HUES64 (cell line): ENCODE measurements at regions not wholly inside any gene's neighbourhood (a gene's known extent, or its start where the extent isn't known, plus 50 kb on each side); places are given as distances from the start of the nearest gene placed in this dataset.
"Not testable (repeated sequence)": the region's sequence is repeated elsewhere in the genome, so short reads cannot be mapped to it uniquely, and the experiment has no call there.

ENCODE experiments used
- H3K27ac ChIP-seq: 2 replicates; pipeline ENCODE4 v1.7.0; 2013; ENCODE audit warnings: low read depth, low read length, inconsistent platforms
- H3K27me3 ChIP-seq: 2 replicates; pipeline ENCODE4 v1.6.1; 2013; ENCODE audit warnings: mild to moderate bottlenecking, low read length; ENCODE audit not compliant: insufficient read depth
- H3K36me3 ChIP-seq: 2 replicates; pipeline ENCODE4 v1.6.1; 2013; ENCODE audit warnings: mild to moderate bottlenecking, low read length; ENCODE audit not compliant: insufficient read depth
- H3K4me1 ChIP-seq: 2 replicates; pipeline ENCODE4 v1.6.1; 2013; ENCODE audit warnings: mild to moderate bottlenecking, low read length, moderate library complexity; ENCODE audit not compliant: insufficient read depth
- H3K4me3 ChIP-seq: 2 replicates; pipeline ENCODE4 v1.5.1; 2013; ENCODE audit warnings: mild to moderate bottlenecking, low read length, moderate library complexity
- H3K9ac ChIP-seq: 2 replicates; pipeline ENCODE4 v1.6.1; 2013; ENCODE audit warnings: mild to moderate bottlenecking, low read depth, low read length
- H3K9me3 ChIP-seq: 2 replicates; pipeline ENCODE4 v1.6.1; 2013; ENCODE audit warnings: low read depth, low read length; ENCODE audit not compliant: insufficient read depth
- WGBS: fragments of 150-250, 120-280 bp; methylation state at CpG from one replicate; pipeline ENCODE4 v1.1.7; 2013; ENCODE audit warnings: missing lambda C conversion rate; 5-methylcytosine and 5-hydroxymethylcytosine counted together

GRCh38 chr5:116883875-116884274 lies 309.3 kb upstream of the SEMA6A start:
- Histone ChIP-seq H3K4me1 (no peaks in the 10 kb centered on the region), H3K9me3 (peaks cover 3% of the 10 kb centered on the region; the same call in 1 of the 2 replicates), H3K9ac (no peak overlapping the region), H3K36me3 (no peaks in the 10 kb centered on the region), H3K27ac (no peak overlapping the region), H3K4me3 (no peak overlapping the region), H3K27me3 (no peaks in the 10 kb centered on the region)
- 92% methylated on average over 2 of the region's 2 CpGs for WGBS

GRCh38 chr5:116881921-116882531 lies 307.4 kb upstream of the SEMA6A start:
- Histone ChIP-seq H3K9ac (no peak overlapping the region), H3K36me3 (no peaks in the 10 kb centered on the region), H3K27ac (no peak overlapping the region), H3K4me3 (no peak overlapping the region), H3K9me3 (peaks cover 3% of the 10 kb centered on the region; the same call in 1 of the 2 replicates), H3K4me1 (no peaks in the 10 kb centered on the region), H3K27me3 (no peaks in the 10 kb centered on the region)
- 82% methylated on average over 3 of the region's 3 CpGs for WGBS

GRCh38 chr5:116880601-116881000 lies 306.0 kb upstream of the SEMA6A start:
- no peaks in the 10 kb centered on the region for H3K36me3 ChIP-seq
- peaks cover 3% of the 10 kb centered on the region; the same call in 1 of the 2 replicates for H3K9me3 ChIP-seq
- H3K4me3 ChIP-seq = no peak overlapping the region
- H3K27ac ChIP-seq = no peak overlapping the region
- no CpG with 5 or more reads among the region's 1 CpG for WGBS
- H3K4me1 ChIP-seq = no peaks in the 10 kb centered on the region
- H3K9ac ChIP-seq = no peak overlapping the region
- H3K27me3 ChIP-seq = no peaks in the 10 kb centered on the region

- H3K27ac ChIP-seq = no peak overlapping the region
- H3K9ac ChIP-seq = no peak overlapping the region
- H3K4me3 ChIP-seq = no peak overlapping the region
- no peaks in the 10 kb centered on the region for H3K4me1 ChIP-seq
- no peaks in the 10 kb centered on the region for H3K27me3 ChIP-seq
- peaks cover 3% of the 10 kb centered on the region; the same call in 1 of the 2 replicates for H3K9me3 ChIP-seq
- no peaks in the 10 kb centered on the region for H3K36me3 ChIP-seq
Observed at GRCh38 chr5:116880150-116880549, 305.5 kb upstream of the SEMA6A start.

- no peaks in the 10 kb centered on the region for H3K4me1 ChIP-seq
- H3K27ac ChIP-seq = no peak overlapping the region
- no peaks in the 10 kb centered on the region for H3K27me3 ChIP-seq
- H3K9me3 ChIP-seq = peaks cover 3% of the 10 kb centered on the region; the same call in 1 of the 2 replicates
- H3K4me3 ChIP-seq = no peak overlapping the region
- WGBS = 91% methylated on average over 2 of the region's 3 CpGs
- no peaks in the 10 kb centered on the region for H3K36me3 ChIP-seq
- H3K9ac ChIP-seq = no peak overlapping the region
Observed at GRCh38 chr5:116876240-116876840, 301.7 kb upstream of the SEMA6A start.

GRCh38 chr5:116872986-116873385 lies 298.4 kb upstream of the SEMA6A start:
- no CpG with 5 or more reads among the region's 1 CpG for WGBS
- H3K4me3 ChIP-seq = no peak overlapping the region
- H3K27ac ChIP-seq = no peak overlapping the region
- no peaks in the 10 kb centered on the region; the same call in 1 of the 2 replicates for H3K9me3 ChIP-seq
- no peak overlapping the region for H3K9ac ChIP-seq
- H3K36me3 ChIP-seq = no peaks in the 10 kb centered on the region
- peaks cover 5% of the 10 kb centered on the region for H3K4me1 ChIP-seq
- H3K27me3 ChIP-seq = no peaks in the 10 kb centered on the region

- H3K36me3 ChIP-seq = no peaks in the 10 kb centered on the region
- no peak overlapping the region for H3K27ac ChIP-seq
- no peak overlapping the region for H3K4me3 ChIP-seq
- H3K4me1 ChIP-seq = peaks cover 7% of the 10 kb centered on the region
- H3K9ac ChIP-seq = no peak overlapping the region
- no peaks in the 10 kb centered on the region for H3K27me3 ChIP-seq
- WGBS = 91% methylated on average over 2 of the region's 2 CpGs
- no peaks in the 10 kb centered on the region; the same call in 1 of the 2 replicates for H3K9me3 ChIP-seq
Observed at GRCh38 chr5:116872486-116872885, 297.9 kb upstream of the SEMA6A start.

- not testable (repeated sequence) for H3K9me3 ChIP-seq, H3K36me3 ChIP-seq, H3K4me3 ChIP-seq, H3K9ac ChIP-seq, H3K27me3 ChIP-seq
- WGBS = 35% methylated on average over 6 of the region's 6 CpGs
- Histone ChIP-seq H3K4me1 (peaks cover 47% of the 10 kb centered on the region), H3K27ac (peak overlapping the region; percentile 67; the same call in 1 of the 2 replicates)
Observed at GRCh38 chr5:116867825-116868224, 293.2 kb upstream of the SEMA6A start.

- no peaks in the 10 kb centered on the region for H3K36me3 ChIP-seq
- H3K9me3 ChIP-seq = no peaks in the 10 kb centered on the region; the same call in 1 of the 2 replicates
- no peak overlapping the region for H3K4me3 ChIP-seq
- peak overlapping the region; percentile 98 for H3K27ac ChIP-seq
- peaks cover 51% of the 10 kb centered on the region for H3K4me1 ChIP-seq
- no peak overlapping the region for H3K9ac ChIP-seq
- H3K27me3 ChIP-seq = no peaks in the 10 kb centered on the region
- WGBS = 9% methylated on average over 2 of the region's 2 CpGs
Observed at GRCh38 chr5:116865651-116866050, 291.0 kb upstream of the SEMA6A start.

- peaks cover 53% of the 10 kb centered on the region for H3K4me1 ChIP-seq
- H3K9ac ChIP-seq = peak overlapping the region; percentile 11
- no peaks in the 10 kb centered on the region for H3K36me3 ChIP-seq
- H3K4me3 ChIP-seq = no peak overlapping the region
- no peaks in the 10 kb centered on the region; the same call in 1 of the 2 replicates for H3K9me3 ChIP-seq
- peak overlapping the region; percentile 98 for H3K27ac ChIP-seq
- H3K27me3 ChIP-seq = no peaks in the 10 kb centered on the region
Observed at GRCh38 chr5:116864838-116865190, 290.2 kb upstream of the SEMA6A start.

GRCh38 chr5:116864157-116864837 lies 289.7 kb upstream of the SEMA6A start:
- Histone ChIP-seq H3K9me3 (no peaks in the 10 kb centered on the region), H3K27me3 (no peaks in the 10 kb centered on the region), H3K9ac (peak overlapping the region; percentile 59), H3K4me1 (peaks cover 53% of the 10 kb centered on the region), H3K27ac (peak overlapping the region; percentile 98), H3K36me3 (no peaks in the 10 kb centered on the region), H3K4me3 (no peak overlapping the region)
- WGBS = 1% methylated on average over 9 of the region's 9 CpGs
